OCI-LY1 (cell line): ENCODE measurements at regions not wholly inside any gene's neighbourhood (a gene's known extent, or its start where the extent isn't known, plus 50 kb on each side); places are given as distances from the start of the nearest gene placed in this dataset.
"Not testable (repeated sequence)": the region's sequence is repeated elsewhere in the genome, so short reads cannot be mapped to it uniquely, and the experiment has no call there.

Experiments used
- H2AFZ ChIP-seq: fragments of 200-600 bp; sonication (generic), shearing (Covaris generic); 2 replicates; pipeline ENCODE4 v1.6.0; 2014; ENCODE audit warnings: antibody characterized with exemption, mild to moderate bottlenecking, low read length
- H3F3A ChIP-seq: fragments of 200-600 bp; sonication (generic), shearing (Covaris generic); 2 replicates; pipeline ENCODE4 v1.6.0; 2014; ENCODE audit warnings: mild to moderate bottlenecking, antibody characterized with exemption, low read length, moderate library complexity; ENCODE audit not compliant: insufficient read depth
- H3K27ac ChIP-seq: fragments of 200-600 bp; sonication (generic); 2 replicates; pipeline ENCODE4 v1.5.1; 2014; ENCODE audit warnings: low read length, mixed run types, mild to moderate bottlenecking, low read depth; ENCODE audit not compliant: poor library complexity, severe bottlenecking
- H3K27me3 ChIP-seq: fragments of 200-600 bp; sonication (generic); 2 replicates; pipeline ENCODE4 v1.6.0; 2014; ENCODE audit warnings: antibody characterized with exemption, mild to moderate bottlenecking, low read length, moderate library complexity; ENCODE audit not compliant: insufficient read depth
- H3K36me3 ChIP-seq: fragments of 200-600 bp; sonication (generic); 2 replicates; pipeline ENCODE4 v1.6.1; 2014; ENCODE audit warnings: mild to moderate bottlenecking, antibody characterized with exemption, low read length, moderate library complexity, mixed read lengths; ENCODE audit not compliant: insufficient read depth
- H3K4me1 ChIP-seq: fragments of 200-600 bp; sonication (generic); 2 replicates; pipeline ENCODE4 v1.5.1; 2014; ENCODE audit warnings: mild to moderate bottlenecking, low read length, moderate library complexity; ENCODE audit not compliant: insufficient read depth, severe bottlenecking
- H3K4me2 ChIP-seq: fragments of 200-600 bp; sonication (generic), shearing (Covaris generic); 2 replicates; pipeline ENCODE4 v1.6.1; 2014; ENCODE audit warnings: low read length
- H3K4me3 ChIP-seq: fragments of 200-600 bp; sonication (generic); 2 replicates; pipeline ENCODE4 v1.5.1; 2014; ENCODE audit warnings: low read length, low read depth, mild to moderate bottlenecking, mixed read lengths; ENCODE audit not compliant: poor library complexity, severe bottlenecking
- H3K79me2 ChIP-seq: fragments of 200-600 bp; shearing (Covaris generic); 2 replicates; pipeline ENCODE4 v1.6.1; 2016; ENCODE audit warnings: mixed run types, low read length, mixed read lengths; ENCODE audit not compliant: insufficient read depth
- H3K9ac ChIP-seq: fragments of 200-600 bp; sonication (generic), shearing (Covaris generic); 2 replicates; pipeline ENCODE4 v1.6.1; 2014; ENCODE audit warnings: mild to moderate bottlenecking, low read length, mixed read lengths
- H3K9me2 ChIP-seq: fragments of 200-600 bp; sonication (generic), shearing (Covaris generic); 2 replicates; pipeline ENCODE4 v1.6.1; 2014; ENCODE audit warnings: low read depth, mild to moderate bottlenecking, low read length, mixed read lengths
- H3K9me3 ChIP-seq: fragments of 200-600 bp; shearing (Covaris generic); 2 replicates; pipeline ENCODE4 v1.6.1; 2014; ENCODE audit warnings: low read length, mixed read lengths
- H4K20me1 ChIP-seq: fragments of 200-600 bp; sonication (generic), shearing (Covaris generic); 2 replicates; pipeline ENCODE4 v1.6.0; 2016; ENCODE audit warnings: mild to moderate bottlenecking, low read length; ENCODE audit not compliant: insufficient read depth
- EZH2 ChIP-seq: fragments of 200-600 bp; sonication (generic), shearing (Covaris generic); IDR thresholded peaks from 2 replicates; pipeline ENCODE4 v1.8.0; 2017; ENCODE audit warnings: borderline replicate concordance, mixed run types, mild to moderate bottlenecking, antibody characterized with exemption, low read length, moderate library complexity, mixed read lengths
- TF ChIP-seq, protein P1 (sequence below): fragments of 200-600 bp; sonication (generic), shearing (Covaris generic); IDR thresholded peaks from 2 replicates; pipeline ENCODE4 v1.5.1; 2017; ENCODE audit warnings: mild to moderate bottlenecking, antibody characterized with exemption, low read length, moderate library complexity, mixed read lengths

DNA sequence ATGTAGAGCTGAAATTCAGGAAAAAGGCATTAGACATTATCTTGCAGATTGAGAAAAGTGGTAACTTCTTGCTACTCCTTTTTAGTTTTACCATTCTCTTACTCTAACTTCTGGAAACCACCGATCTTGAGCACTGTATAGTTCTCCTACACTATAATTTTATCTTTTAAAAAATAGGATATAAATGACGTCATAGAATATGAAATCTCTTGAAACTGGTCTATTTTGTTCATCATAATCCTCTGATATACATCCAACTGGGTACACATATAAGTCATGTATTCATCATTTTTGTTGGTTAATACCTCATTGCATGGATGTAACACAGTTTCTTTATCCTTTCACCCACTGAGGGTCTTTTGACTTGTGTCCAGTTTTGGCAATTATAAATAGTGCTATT, 629.9 kb upstream of the PRR20A start:
- Histone ChIP-seq H3K9ac (no peak overlapping the region), H3K9me3 (no peaks in the 10 kb centered on the region), H3K4me1 (no peaks in the 10 kb centered on the region), H3K79me2 (no peaks in the 10 kb centered on the region), H2AFZ (no peak overlapping the region), H3K4me2 (no peak overlapping the region), H3F3A (no peaks in the 10 kb centered on the region), H3K36me3 (no peaks in the 10 kb centered on the region), H3K27ac (no peak overlapping the region), H3K9me2 (no peaks in the 10 kb centered on the region), H3K27me3 (no peaks in the 10 kb centered on the region), H4K20me1 (no peaks in the 10 kb centered on the region), H3K4me3 (no peak overlapping the region)
- TF ChIP-seq EZH2: no peak
- TF ChIP-seq, protein P1, sequence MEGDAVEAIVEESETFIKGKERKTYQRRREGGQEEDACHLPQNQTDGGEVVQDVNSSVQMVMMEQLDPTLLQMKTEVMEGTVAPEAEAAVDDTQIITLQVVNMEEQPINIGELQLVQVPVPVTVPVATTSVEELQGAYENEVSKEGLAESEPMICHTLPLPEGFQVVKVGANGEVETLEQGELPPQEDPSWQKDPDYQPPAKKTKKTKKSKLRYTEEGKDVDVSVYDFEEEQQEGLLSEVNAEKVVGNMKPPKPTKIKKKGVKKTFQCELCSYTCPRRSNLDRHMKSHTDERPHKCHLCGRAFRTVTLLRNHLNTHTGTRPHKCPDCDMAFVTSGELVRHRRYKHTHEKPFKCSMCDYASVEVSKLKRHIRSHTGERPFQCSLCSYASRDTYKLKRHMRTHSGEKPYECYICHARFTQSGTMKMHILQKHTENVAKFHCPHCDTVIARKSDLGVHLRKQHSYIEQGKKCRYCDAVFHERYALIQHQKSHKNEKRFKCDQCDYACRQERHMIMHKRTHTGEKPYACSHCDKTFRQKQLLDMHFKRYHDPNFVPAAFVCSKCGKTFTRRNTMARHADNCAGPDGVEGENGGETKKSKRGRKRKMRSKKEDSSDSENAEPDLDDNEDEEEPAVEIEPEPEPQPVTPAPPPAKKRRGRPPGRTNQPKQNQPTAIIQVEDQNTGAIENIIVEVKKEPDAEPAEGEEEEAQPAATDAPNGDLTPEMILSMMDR: no peak

DNA sequence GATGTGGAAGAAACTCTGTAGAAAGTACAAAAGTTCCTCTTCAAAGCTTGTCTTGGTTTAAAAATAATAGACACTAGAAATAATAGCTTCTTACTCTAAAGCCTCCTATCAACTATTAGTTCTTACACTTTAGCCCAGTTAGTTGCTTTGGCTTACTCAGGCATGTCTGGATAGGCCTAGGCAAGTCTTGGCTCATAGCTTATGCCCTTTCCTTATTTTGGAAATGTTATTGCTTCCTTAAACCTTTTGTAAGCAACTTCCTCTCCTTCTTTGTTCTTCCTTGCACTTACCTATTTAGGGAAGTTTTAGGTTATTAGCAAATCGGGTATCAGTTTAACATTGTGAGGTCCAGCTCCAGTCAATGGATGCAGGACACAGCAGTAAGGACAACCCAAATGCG, 628.4 kb upstream of the PRR20A start:
- H3F3A ChIP-seq, H4K20me1 ChIP-seq, H3K27me3 ChIP-seq, H3K27ac ChIP-seq, H3K4me2 ChIP-seq, H3K9me3 ChIP-seq, H3K36me3 ChIP-seq, H3K9me2 ChIP-seq, H3K79me2 ChIP-seq, H3K9ac ChIP-seq, H3K4me3 ChIP-seq, H2AFZ ChIP-seq, H3K4me1 ChIP-seq: not testable (repeated sequence)

DNA sequence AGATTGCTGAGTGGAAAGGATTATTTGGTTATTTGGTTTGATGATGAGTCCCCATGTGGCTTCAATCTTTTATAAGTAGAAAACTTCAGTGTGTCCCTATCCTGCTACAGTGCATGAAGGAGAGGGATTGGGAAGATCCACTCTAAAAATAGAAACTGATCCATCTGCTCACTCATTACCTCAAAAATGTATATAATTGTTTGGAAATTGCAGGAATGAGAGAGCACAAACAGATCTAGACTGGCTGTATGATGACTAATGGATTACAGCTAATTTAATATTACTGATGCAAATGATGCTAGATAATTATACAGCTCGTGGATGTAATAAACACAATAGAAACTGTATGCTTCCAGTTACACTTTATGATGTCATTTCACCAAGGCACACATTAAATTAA, 625.3 kb upstream of the PRR20A start:
- Histone ChIP-seq H3K27me3 (no peaks in the 10 kb centered on the region), H2AFZ (no peak overlapping the region), H3K4me3 (no peak overlapping the region), H3F3A (no peaks in the 10 kb centered on the region), H3K36me3 (no peaks in the 10 kb centered on the region), H3K4me2 (no peak overlapping the region), H3K27ac (no peak overlapping the region), H3K9ac (no peak overlapping the region), H3K9me2 (no peaks in the 10 kb centered on the region), H3K79me2 (no peaks in the 10 kb centered on the region), H3K4me1 (no peaks in the 10 kb centered on the region), H3K9me3 (no peaks in the 10 kb centered on the region), H4K20me1 (no peaks in the 10 kb centered on the region)
- TF ChIP-seq, protein P1: no peak
- TF ChIP-seq EZH2: no peak

DNA sequence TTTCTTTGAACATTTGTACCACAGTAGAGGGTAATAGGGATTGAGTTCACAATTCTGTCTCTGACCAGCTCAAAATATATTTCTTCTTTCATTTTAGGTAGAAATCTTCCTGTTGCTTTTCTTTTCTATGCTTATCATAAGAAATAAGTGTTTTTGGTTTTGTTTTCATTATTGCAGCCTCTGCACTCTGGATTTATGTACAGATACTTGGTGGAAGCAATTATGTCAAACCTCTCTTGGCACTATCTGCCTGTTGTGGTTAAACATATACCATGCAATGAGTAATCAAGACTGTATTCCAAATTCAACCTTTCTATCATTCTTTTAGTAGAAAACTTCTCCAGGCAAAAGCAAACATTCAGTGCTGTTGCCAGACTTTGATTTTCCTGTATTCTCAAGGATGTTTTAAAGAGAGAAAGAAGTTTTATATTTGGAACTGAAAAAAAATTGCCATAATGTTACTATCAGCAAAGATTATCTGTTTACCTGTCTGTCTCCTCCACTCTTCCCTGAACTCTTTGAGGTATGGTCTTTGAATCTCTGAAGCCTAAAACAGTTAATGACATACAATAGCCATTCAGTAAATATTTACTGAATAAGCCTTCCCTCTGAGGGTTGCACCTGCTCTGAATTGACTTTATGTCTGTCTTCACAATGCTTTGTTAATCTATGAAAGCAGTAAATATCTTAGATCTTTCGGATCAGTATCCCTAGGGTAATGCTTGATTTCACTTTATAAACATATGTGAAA, 612.5 kb upstream of the PRR20A start:
- Histone ChIP-seq H4K20me1 (no peaks in the 10 kb centered on the region), H3K9ac (no peak overlapping the region), H3K4me2 (no peak overlapping the region), H3K4me1 (no peaks in the 10 kb centered on the region), H3K4me3 (no peak overlapping the region), H2AFZ (no peak overlapping the region), H3K79me2 (no peaks in the 10 kb centered on the region), H3K27ac (no peak overlapping the region), H3K9me2 (no peaks in the 10 kb centered on the region), H3K36me3 (no peaks in the 10 kb centered on the region), H3K27me3 (no peaks in the 10 kb centered on the region), H3K9me3 (no peaks in the 10 kb centered on the region), H3F3A (no peaks in the 10 kb centered on the region)
- TF ChIP-seq EZH2: no peak
- TF ChIP-seq, protein P1: no peak
